Spinal cord (tissue), 9 donors: ENCODE measurements at regions not wholly inside any gene's neighbourhood (a gene's known extent, or its start where the extent isn't known, plus 50 kb on each side); places are given as distances from the start of the nearest gene placed in this dataset.

Experiments
- DNase-seq, 6 donors: peaks; one replicate each; pipeline versions ENCODE4 v3.0.0 to v3.0.0-alpha.2; 2013 to 2015; ENCODE audit warnings: low spot score in 6 of 6, low read depth in 4 of 6
- H3K27ac ChIP-seq: one replicate; pipeline ENCODE4 v1.5.1; 2013; ENCODE audit warnings: low read depth, low read length, control low read depth
- H3K27me3 ChIP-seq: one replicate; pipeline ENCODE4 v1.6.1; 2013; ENCODE audit warnings: low read length; ENCODE audit not compliant: control insufficient read depth, insufficient read depth
- H3K36me3 ChIP-seq: one replicate; pipeline ENCODE4 v1.6.1; 2013; ENCODE audit warnings: low read length; ENCODE audit not compliant: control insufficient read depth, insufficient read depth
- H3K4me1 ChIP-seq: one replicate; pipeline ENCODE4 v1.6.1; 2013; ENCODE audit warnings: low read length; ENCODE audit not compliant: control insufficient read depth, insufficient read depth
- H3K4me3 ChIP-seq: one replicate; pipeline ENCODE4 v1.5.1; 2013; ENCODE audit warnings: low read depth, low read length, control low read depth
- H3K9me3 ChIP-seq: one replicate; pipeline ENCODE4 v1.6.1; 2013; ENCODE audit warnings: low read length; ENCODE audit not compliant: control insufficient read depth, insufficient read depth
- WGBS: methylation state at CpG from one replicate; pipeline ENCODE4 v1.1.5; 2013; ENCODE audit warnings: missing lambda C conversion rate; ENCODE audit not compliant: insufficient coverage; 5-methylcytosine and 5-hydroxymethylcytosine counted together
- donor health status: healthy.

DNA sequence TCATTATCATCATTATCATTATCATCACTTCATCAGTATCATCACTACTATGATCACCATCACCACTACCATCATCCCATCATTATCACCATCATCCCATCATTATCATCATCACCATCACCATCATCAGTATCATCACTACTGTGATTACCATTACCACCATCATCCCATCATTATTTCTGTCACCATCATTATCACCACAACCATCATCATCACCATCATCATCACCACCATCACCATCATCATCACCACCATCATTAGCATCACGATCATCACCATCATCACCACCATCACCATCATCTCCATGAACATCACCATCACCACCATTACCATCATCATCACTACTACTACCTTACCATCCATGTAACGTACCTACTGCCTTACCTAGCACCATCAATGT lies 368.8 kb downstream of the SEC14L1 start:
- H3K27ac ChIP-seq, result no peak overlapping the region
- DNase-seq, result no peak
- H3K4me3 ChIP-seq, result no peak overlapping the region
- H3K36me3 ChIP-seq, result no peaks in the 10 kb centered on the region
- H3K27me3 ChIP-seq, result no peaks in the 10 kb centered on the region
- peaks cover 13% of the 10 kb centered on the region for H3K4me1 ChIP-seq
- WGBS, result 100% methylated on average over 2 of the region's 2 CpGs
- peaks cover 5% of the 10 kb centered on the region for H3K9me3 ChIP-seq

- Histone ChIP-seq H3K4me1 (peaks cover 13% of the 10 kb centered on the region), H3K4me3 (no peak overlapping the region), H3K27me3 (no peaks in the 10 kb centered on the region), H3K36me3 (no peaks in the 10 kb centered on the region), H3K9me3 (peaks cover 5% of the 10 kb centered on the region), H3K27ac (no peak overlapping the region)
- 92% methylated on average over 7 of the region's 8 CpGs for WGBS
- no peak for DNase-seq
These were observed 369.5 kb downstream of the SEC14L1 start for GRCh38 chr17:77510133-77510796.

GRCh38 chr17:77511514-77512061 lies 370.8 kb downstream of the SEC14L1 start:
- Histone ChIP-seq H3K27me3 (no peaks in the 10 kb centered on the region), H3K9me3 (peaks cover 5% of the 10 kb centered on the region), H3K27ac (no peak overlapping the region), H3K4me3 (no peak overlapping the region), H3K4me1 (peaks cover 10% of the 10 kb centered on the region), H3K36me3 (no peaks in the 10 kb centered on the region)
- no peak for DNase-seq
- WGBS, result 91% methylated on average over 1 of the region's 1 CpG

DNA sequence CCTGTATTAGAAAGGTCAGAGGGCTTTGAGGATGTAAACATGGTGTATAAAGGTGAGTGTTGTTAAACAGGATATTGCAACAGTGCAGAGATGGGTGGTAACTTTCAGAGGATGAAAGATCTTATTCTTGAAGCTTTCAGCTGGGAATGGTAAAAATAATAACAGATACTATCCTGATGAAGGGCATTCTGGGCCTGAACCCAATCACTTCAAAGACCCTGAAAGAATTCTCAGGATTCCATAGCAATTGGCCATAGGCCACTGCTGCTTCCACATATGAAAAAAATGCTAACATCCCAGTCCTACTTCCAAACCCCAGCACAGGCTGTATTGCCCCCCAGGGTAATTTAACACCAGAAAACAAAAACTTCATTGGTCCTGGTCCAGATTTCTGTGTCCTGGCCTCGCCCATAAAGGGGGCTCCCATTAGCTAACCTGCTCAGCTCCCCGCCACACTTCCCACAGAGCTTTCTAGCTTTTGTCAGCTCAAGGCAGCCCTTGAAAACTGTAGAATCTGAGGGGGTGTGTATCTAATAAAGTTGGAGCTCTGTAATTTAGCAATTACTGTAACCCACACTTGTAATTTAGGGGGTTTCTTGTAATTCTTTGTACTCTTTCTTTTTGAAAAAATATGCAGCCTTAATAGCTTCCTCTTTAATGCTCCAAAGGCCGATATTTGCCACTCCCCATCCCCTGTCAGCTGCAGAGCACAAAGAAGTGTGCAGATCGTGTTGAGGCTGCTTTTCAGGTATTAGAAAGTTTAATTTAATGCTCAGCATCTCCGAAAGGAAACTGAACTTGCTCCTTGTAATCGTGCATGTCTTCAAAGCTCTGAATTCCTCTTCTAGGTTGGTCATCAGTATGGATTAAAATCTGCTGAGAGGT lies 371.5 kb downstream of the SEC14L1 start:
- peaks cover 2% of the 10 kb centered on the region for H3K4me1 ChIP-seq
- no peak for DNase-seq
- WGBS, result no CpG with 5 or more reads among the region's 6 CpGs

DNA sequence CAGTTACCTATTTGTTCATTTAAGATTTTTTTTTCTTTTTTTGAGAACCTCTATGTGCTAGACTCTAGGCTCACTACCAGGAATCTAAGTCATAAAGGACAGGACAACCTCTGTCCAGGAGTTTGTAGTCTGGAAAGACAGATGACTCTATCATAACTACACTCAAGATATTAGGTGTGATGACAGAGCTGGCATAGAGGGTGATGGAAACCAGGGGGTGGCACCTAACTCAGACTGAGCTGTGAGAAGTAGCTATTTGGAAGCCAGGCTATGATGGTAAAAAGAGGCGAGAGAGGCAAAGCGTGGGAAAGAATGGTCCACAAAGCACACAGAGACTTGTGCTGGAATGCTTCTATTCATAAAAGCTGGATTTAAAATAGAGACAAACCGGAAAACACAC lies 372.3 kb downstream of the SEC14L1 start:
- H3K4me1 ChIP-seq, result no peaks in the 10 kb centered on the region
- no peaks in the 10 kb centered on the region for H3K27me3 ChIP-seq
- H3K4me3 ChIP-seq, result no peak overlapping the region
- no CpG with 5 or more reads among the region's 3 CpGs for whole genome bisulfite sequencing
- H3K27ac ChIP-seq, result no peak overlapping the region
- DNase-seq, result no peak
- H3K9me3 ChIP-seq, result peaks cover 5% of the 10 kb centered on the region
- no peaks in the 10 kb centered on the region for H3K36me3 ChIP-seq

More for the DNA sequence above, 371.5 kb downstream of the SEC14L1 start:
- H3K27ac ChIP-seq, result no peak overlapping the region
- peaks cover 5% of the 10 kb centered on the region for H3K9me3 ChIP-seq
- H3K27me3 ChIP-seq, result no peaks in the 10 kb centered on the region
- no peaks in the 10 kb centered on the region for H3K36me3 ChIP-seq
- no peak overlapping the region for H3K4me3 ChIP-seq

DNA sequence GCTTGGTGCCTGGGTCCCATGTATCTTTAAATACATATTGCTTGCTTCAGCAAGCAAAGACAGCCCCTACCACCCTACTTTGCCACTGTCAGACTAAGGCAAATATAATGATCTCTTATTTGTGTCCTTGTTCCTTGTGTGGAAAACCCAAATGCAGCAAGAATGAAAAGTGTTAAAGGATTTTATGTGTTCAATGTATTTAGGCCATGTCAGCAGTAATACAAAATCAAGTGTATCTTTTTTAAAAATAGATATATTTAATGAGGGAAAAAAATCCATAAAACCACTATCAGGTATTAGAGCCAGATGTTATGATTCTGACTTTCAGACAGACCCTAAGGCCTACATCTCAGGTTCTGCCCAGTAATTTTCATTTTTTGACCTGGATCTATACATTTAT lies 374.5 kb downstream of the SEC14L1 start:
- no peaks in the 10 kb centered on the region for H3K36me3 ChIP-seq

DNA sequence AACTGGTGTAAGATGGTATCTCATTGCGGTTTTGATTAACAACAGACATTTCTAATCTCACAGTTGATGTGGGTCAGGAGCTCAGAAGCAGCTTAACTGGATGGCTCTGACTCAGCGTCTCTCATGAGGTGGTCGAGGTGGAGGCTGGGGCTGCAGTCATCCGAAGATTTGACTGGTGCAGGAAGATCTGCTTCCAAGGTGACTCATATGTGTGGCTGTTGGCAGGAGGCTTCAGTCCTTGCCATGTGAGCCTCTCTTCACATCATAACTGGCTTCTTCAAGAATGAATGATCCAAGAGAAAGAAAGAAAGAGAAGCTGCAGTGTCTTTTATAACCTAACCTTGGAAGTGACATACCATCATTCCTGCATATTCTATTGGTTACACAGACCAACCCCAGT lies 376.1 kb downstream of the SEC14L1 start:
- WGBS, result 90% methylated on average over 2 of the region's 4 CpGs
- Histone ChIP-seq H3K4me3 (no peak overlapping the region), H3K36me3 (no peaks in the 10 kb centered on the region), H3K27me3 (no peaks in the 10 kb centered on the region), H3K4me1 (no peaks in the 10 kb centered on the region), H3K9me3 (no peaks in the 10 kb centered on the region), H3K27ac (no peak overlapping the region)
- DNase-seq, result no peak

More for the DNA sequence above, 374.5 kb downstream of the SEC14L1 start:
- Histone ChIP-seq H3K4me1 (no peaks in the 10 kb centered on the region), H3K27me3 (no peaks in the 10 kb centered on the region), H3K9me3 (peaks cover 5% of the 10 kb centered on the region), H3K27ac (no peak overlapping the region), H3K4me3 (no peak overlapping the region)
- no peak for DNase-seq

DNA sequence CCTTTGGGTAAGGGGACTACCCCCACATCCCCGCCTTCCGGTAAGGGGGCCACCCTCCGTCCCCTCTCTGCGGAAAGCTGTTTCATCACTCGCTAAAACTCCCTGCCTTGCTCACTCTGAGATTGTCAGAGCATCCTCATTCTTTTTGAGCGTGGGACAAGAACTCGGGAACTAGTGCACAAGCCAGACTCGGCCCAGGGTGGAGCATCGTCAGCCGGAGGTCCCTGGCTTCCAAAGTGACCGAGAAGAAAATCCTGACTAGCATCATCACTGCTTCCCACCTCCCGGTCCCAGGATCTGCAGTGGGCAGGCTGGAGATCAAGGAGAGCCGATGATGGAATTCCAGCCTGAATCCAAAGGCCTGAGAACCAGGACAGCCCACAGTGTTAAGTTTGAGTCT lies 380.3 kb downstream of the SEC14L1 start:
- Histone ChIP-seq H3K36me3 (no peaks in the 10 kb centered on the region), H3K4me1 (no peaks in the 10 kb centered on the region), H3K27ac (no peak overlapping the region), H3K9me3 (no peaks in the 10 kb centered on the region), H3K27me3 (no peaks in the 10 kb centered on the region), H3K4me3 (no peak overlapping the region)
- no peak for DNase-seq
- WGBS, result 91% methylated on average over 13 of the region's 13 CpGs

DNA sequence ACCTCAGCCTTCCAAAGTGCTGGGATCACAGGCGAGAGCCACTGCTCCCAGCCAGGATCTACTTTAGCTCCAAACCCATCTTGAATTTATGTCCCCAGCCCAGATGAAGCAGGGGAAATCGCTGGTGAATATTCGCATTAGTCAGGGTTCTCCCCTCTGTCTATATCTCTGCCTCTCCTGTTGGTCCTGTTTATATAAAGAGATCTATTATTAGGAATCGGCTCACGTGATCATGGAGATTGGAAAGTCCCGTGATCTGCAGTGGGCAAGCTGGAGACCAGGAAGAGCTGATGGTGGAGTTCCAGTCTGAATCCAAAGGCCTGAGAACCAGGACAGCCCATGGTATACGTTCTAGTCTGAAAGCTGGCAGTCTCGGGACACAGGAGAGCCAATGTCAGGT lies 382.8 kb downstream of the SEC14L1 start:
- no peaks in the 10 kb centered on the region for H3K27me3 ChIP-seq
- DNase-seq, result no peak
- no peak overlapping the region for H3K4me3 ChIP-seq
- no peak overlapping the region for H3K27ac ChIP-seq
- WGBS, result 85% methylated on average over 6 of the region's 8 CpGs
- peaks cover 25% of the 10 kb centered on the region for H3K4me1 ChIP-seq
- H3K36me3 ChIP-seq, result no peaks in the 10 kb centered on the region
- no peaks in the 10 kb centered on the region for H3K9me3 ChIP-seq
